ENCODE measurements at regions not wholly inside any gene's neighbourhood (a gene's known extent, or its start where the extent isn't known, plus 50 kb on each side); places are given as distances from the start of the nearest gene placed in this dataset.
A peak's percentile ranks its signal among the peaks of the same experiment; 100 is the strongest.

DNA sequence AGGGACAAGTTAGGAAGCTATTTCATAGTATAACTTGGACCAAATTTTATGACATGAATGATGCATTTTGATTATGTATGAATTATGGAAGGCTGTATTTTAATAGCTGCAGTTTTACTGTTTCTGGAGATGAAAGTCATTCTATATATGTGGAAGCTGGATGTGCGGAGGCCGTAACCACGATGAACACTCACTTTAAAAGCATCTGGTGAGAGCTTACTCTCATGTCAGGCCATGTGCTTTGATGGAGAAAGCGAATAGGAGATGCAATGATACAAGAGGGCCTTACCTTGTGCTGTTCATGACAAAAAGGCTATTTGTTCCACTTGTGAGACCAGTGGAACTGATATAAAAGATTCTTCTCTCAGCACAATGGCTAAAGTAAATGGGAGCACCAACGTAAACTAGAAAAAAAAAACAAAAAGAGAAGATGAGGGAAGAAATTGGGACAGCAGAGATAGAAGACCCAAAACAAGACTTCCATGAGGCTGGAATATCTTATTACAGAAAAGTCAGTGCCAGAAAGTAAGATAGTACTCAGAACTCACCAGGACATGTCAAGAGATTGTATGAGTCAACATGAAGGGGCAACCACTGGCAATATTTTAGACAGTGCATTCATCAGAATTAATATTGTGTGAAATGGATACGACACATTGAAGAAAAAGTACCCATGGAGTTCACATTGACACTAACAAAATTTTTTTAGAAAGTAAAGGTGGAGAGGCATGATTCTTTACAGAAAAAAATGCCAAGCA is 63.3 kb upstream of the GAB1 start:
- intact Hi-C loops (cut with micrococcal nuclease): no loop called here
- POLR2A ChIA-PET (ENCODE audit: partially characterized antibody): no interaction called here
- H3K4me3 Mint-ChIP-seq: no peak overlapping the region

DNA sequence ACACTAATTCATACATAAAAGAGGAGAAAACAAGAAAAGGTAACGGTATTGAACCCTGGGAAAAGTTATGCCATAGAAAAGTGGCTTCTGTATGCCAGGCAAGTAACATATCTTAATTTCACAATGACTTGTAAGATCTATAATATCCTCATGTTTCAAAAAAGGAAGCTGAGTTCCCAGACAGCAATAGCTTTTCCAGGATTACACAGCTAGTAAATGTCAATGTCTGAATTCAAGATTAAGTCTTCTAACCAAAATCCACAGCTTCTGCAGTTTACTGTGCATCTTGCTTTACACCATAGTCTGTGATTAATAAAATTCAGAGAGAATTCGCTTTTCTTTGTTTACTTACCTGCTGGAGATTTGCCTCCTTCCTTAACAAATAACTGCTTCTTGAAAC is 55.8 kb upstream of the GAB1 start:
- Mint-ChIP-seq H3K4me3 (no peak overlapping the region), H3K27ac (no peak overlapping the region), H3K36me3 (no peaks in the 10 kb centered on the region), H3K9me3 (peaks cover 0 to 6% (median 0%) of the 10 kb centered on the region in 8 donors), H3K4me1 (no peaks in the 10 kb centered on the region), H3K27me3 (peaks cover 2 to 14% of the 10 kb centered on the region in 2 donors)
- H3K4me3 ChIP-seq (ENCODE audit: low read length in 2 of 2): no peak overlapping the region
- CTCF ChIA-PET (ENCODE audit: partially characterized antibody): no interaction called here
- DNase-seq: no peak
- no peaks in the 10 kb centered on the region for H3K4me1 ChIP-seq (ENCODE audit: insufficient read depth, low read length)
- no peaks in the 10 kb centered on the region for H3K9me3 ChIP-seq (ENCODE audit: control insufficient read depth in 1 of 2, low read length in 2 of 2)
- H3K36me3 ChIP-seq (ENCODE audit: insufficient read depth, low read length): no peaks in the 10 kb centered on the region
- H3K27ac ChIP-seq (ENCODE audit: low read depth, low read length): no peak overlapping the region
- intact Hi-C loops (cut with micrococcal nuclease): no loop called here
- POLR2A ChIA-PET (ENCODE audit: partially characterized antibody): no interaction called here
- H3K27me3 ChIP-seq (ENCODE audit: insufficient read depth, low read length): no peaks in the 10 kb centered on the region

More for the DNA sequence above, 63.3 kb upstream of the GAB1 start:
- DNase-seq: no peak
- Histone ChIP-seq H3K4me3 (ENCODE audit: low read length in 2 of 2) (no peak overlapping the region), H3K36me3 (ENCODE audit: insufficient read depth, low read length) (no peaks in the 10 kb centered on the region), H3K4me1 (ENCODE audit: insufficient read depth, low read length) (no peaks in the 10 kb centered on the region), H3K27ac (ENCODE audit: low read depth, low read length) (no peak overlapping the region), H3K27me3 (ENCODE audit: insufficient read depth, low read length) (no peaks in the 10 kb centered on the region), H3K9me3 (ENCODE audit: control insufficient read depth in 1 of 2, low read length in 2 of 2) (peaks cover 0 to 3% of the 10 kb centered on the region in 2 donors)
- Mint-ChIP-seq H3K9me3 (peaks cover 0 to 17% (median 7%) of the 10 kb centered on the region in 8 donors), H3K27me3 (peaks cover 4 to 6% of the 10 kb centered on the region in 2 donors), H3K4me1 (no peaks in the 10 kb centered on the region), H3K27ac (no peak overlapping the region), H3K36me3 (no peaks in the 10 kb centered on the region)
- CTCF ChIA-PET (ENCODE audit: partially characterized antibody): no interaction called here

DNA sequence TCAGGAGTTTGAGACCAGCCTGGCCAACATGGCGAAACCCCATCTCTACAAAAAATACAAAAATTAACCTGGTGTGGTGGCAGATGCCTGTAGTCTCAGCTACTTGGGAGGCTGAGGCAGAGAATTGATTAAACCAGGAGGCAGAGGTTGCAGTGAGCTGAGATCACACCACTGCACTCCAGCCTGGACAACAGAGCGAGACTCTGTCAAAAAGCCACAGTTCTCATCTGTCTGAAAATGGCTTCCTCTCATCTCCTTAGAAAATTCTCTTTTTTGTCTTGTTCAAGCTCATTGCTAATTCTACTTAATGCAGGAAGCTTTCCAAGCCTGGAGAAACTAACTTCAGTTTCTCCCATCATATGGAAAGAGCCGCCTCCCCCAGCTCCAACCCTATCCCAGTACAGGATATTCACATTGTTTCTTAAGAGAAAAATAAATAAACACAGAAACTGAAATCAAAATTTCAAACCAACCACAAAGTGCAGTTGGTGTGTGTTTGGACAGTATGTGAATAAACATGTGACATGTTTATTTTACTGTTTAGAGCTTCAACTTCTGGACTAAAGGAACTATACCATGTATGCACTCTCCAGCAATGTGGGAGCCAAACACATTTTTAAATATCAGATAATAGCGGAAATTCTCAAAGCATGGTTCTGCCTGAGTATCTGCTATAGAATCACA is 55.0 kb upstream of the GAB1 start:
- no peaks in the 10 kb centered on the region for H3K27me3 ChIP-seq (ENCODE audit: insufficient read depth, low read length)
- H3K27ac ChIP-seq (ENCODE audit: low read depth, low read length): no peak overlapping the region
- CTCF ChIA-PET (ENCODE audit: partially characterized antibody): no interaction called here
- no peaks in the 10 kb centered on the region for H3K36me3 Mint-ChIP-seq
- POLR2A ChIA-PET (ENCODE audit: partially characterized antibody): no interaction called here
- no peak overlapping the region for H3K4me3 Mint-ChIP-seq
- no peaks in the 10 kb centered on the region for H3K9me3 ChIP-seq (ENCODE audit: control insufficient read depth in 1 of 2, low read length in 2 of 2)
- H3K4me1 ChIP-seq (ENCODE audit: insufficient read depth, low read length): no peaks in the 10 kb centered on the region
- no peaks in the 10 kb centered on the region for H3K36me3 ChIP-seq (ENCODE audit: insufficient read depth, low read length)
- H3K4me3 ChIP-seq (ENCODE audit: low read length in 2 of 2): no peak overlapping the region
- no peak for DNase-seq
- intact Hi-C loops (cut with micrococcal nuclease): no loop called here
- H3K9me3 Mint-ChIP-seq: peaks cover 0 to 6% (median 0%) of the 10 kb centered on the region in 8 donors
- H3K4me1 Mint-ChIP-seq: no peaks in the 10 kb centered on the region
- H3K27me3 Mint-ChIP-seq: peaks cover 2 to 11% of the 10 kb centered on the region in 2 donors
- no peak overlapping the region for H3K27ac Mint-ChIP-seq

GRCh38 chr4:143282211-143282707 is 54.4 kb upstream of the GAB1 start:
- no peak overlapping the region for H3K27ac ChIP-seq (ENCODE audit: low read depth, low read length)
- ChIA-PET POLR2A (ENCODE audit: partially characterized antibody) (no interaction called here), CTCF (ENCODE audit: partially characterized antibody) (no interaction called here)
- Mint-ChIP-seq H3K36me3 (no peaks in the 10 kb centered on the region), H3K4me1 (no peaks in the 10 kb centered on the region), H3K27me3 (peaks cover 2 to 9% of the 10 kb centered on the region in 2 donors), H3K27ac (peak overlapping the region in 1 of 7 donors; percentile 17), H3K4me3 (no peak overlapping the region), H3K9me3 (peaks cover 0 to 6% (median 0%) of the 10 kb centered on the region in 8 donors)
- H3K27me3 ChIP-seq (ENCODE audit: insufficient read depth, low read length): no peaks in the 10 kb centered on the region
- H3K4me3 ChIP-seq (ENCODE audit: low read length in 2 of 2): no peak overlapping the region
- intact Hi-C loops (cut with micrococcal nuclease): no loop called here
- no peaks in the 10 kb centered on the region for H3K9me3 ChIP-seq (ENCODE audit: control insufficient read depth in 1 of 2, low read length in 2 of 2)
- H3K36me3 ChIP-seq (ENCODE audit: insufficient read depth, low read length): no peaks in the 10 kb centered on the region
- no peaks in the 10 kb centered on the region for H3K4me1 ChIP-seq (ENCODE audit: insufficient read depth, low read length)
- DNase-seq: no peak

GRCh38 chr4:143285696-143286437 is 50.8 kb upstream of the GAB1 start:
- H3K27ac Mint-ChIP-seq: no peak overlapping the region

GRCh38 chr4:143286701-143287571 is 49.7 kb upstream of the GAB1 start:
- H3K4me3 Mint-ChIP-seq: no peak overlapping the region
- Histone ChIP-seq H3K4me1 (ENCODE audit: insufficient read depth, low read length) (no peaks in the 10 kb centered on the region), H3K9me3 (ENCODE audit: control insufficient read depth in 1 of 2, low read length in 2 of 2) (no peaks in the 10 kb centered on the region), H3K36me3 (ENCODE audit: insufficient read depth, low read length) (no peaks in the 10 kb centered on the region), H3K4me3 (ENCODE audit: low read length in 2 of 2) (no peak overlapping the region), H3K27me3 (ENCODE audit: insufficient read depth, low read length) (no peaks in the 10 kb centered on the region), H3K27ac (ENCODE audit: low read depth, low read length) (no peak overlapping the region)
- ChIA-PET POLR2A (ENCODE audit: partially characterized antibody) (no interaction called here), CTCF (ENCODE audit: partially characterized antibody) (no interaction called here)
- H3K9me3 Mint-ChIP-seq: no peaks in the 10 kb centered on the region
- H3K4me1 Mint-ChIP-seq: no peaks in the 10 kb centered on the region
- no peak overlapping the region for H3K27ac Mint-ChIP-seq
- H3K27me3 Mint-ChIP-seq: peaks cover 2 to 3% of the 10 kb centered on the region in 2 donors
- intact Hi-C loops (cut with micrococcal nuclease): no loop called here
- H3K36me3 Mint-ChIP-seq: no peaks in the 10 kb centered on the region
- DNase-seq: no peak

More at GRCh38 chr4:143285696-143286437, 50.8 kb upstream of the GAB1 start:
- ChIA-PET POLR2A (ENCODE audit: partially characterized antibody) (no interaction called here), CTCF (ENCODE audit: partially characterized antibody) (no interaction called here)
- H3K27me3 Mint-ChIP-seq: peaks cover 2 to 3% of the 10 kb centered on the region in 2 donors
- Histone ChIP-seq H3K27me3 (ENCODE audit: insufficient read depth, low read length) (no peaks in the 10 kb centered on the region), H3K9me3 (ENCODE audit: control insufficient read depth in 1 of 2, low read length in 2 of 2) (no peaks in the 10 kb centered on the region), H3K27ac (ENCODE audit: low read depth, low read length) (no peak overlapping the region), H3K4me3 (ENCODE audit: low read length in 2 of 2) (no peak overlapping the region), H3K36me3 (ENCODE audit: insufficient read depth, low read length) (no peaks in the 10 kb centered on the region), H3K4me1 (ENCODE audit: insufficient read depth, low read length) (no peaks in the 10 kb centered on the region)
- DNase-seq: no peak
- no peaks in the 10 kb centered on the region for H3K4me1 Mint-ChIP-seq
- H3K36me3 Mint-ChIP-seq: no peaks in the 10 kb centered on the region
- H3K9me3 Mint-ChIP-seq: no peaks in the 10 kb centered on the region
- intact Hi-C loops (cut with micrococcal nuclease): no loop called here
- H3K4me3 Mint-ChIP-seq: no peak overlapping the region
